Nephron progenitor cell (in vitro differentiated cells): ENCODE measurements at regions not wholly inside any gene's neighbourhood (a gene's known extent, or its start where the extent isn't known, plus 50 kb on each side); places are given as distances from the start of the nearest gene placed in this dataset.

Experiments used
- DNase-seq: peaks from one replicate; pipeline ENCODE4 v3.0.0; 2021
- H3K27ac Mint-ChIP-seq: 2 replicates; pipeline ENCODE4 v1.8.0; 2021; ENCODE audit warnings: mild to moderate bottlenecking, moderate library complexity, mixed read lengths
- H3K27me3 Mint-ChIP-seq: 2 replicates; pipeline ENCODE4 v1.8.0; 2021; ENCODE audit warnings: mild to moderate bottlenecking, low read depth, mixed read lengths; ENCODE audit not compliant: poor library complexity
- H3K36me3 Mint-ChIP-seq: 2 replicates; pipeline ENCODE4 v1.8.0; 2021; ENCODE audit warnings: low read depth, mixed read lengths
- H3K4me1 Mint-ChIP-seq: 2 replicates; pipeline ENCODE4 v1.8.0; 2021; ENCODE audit warnings: mixed read lengths
- H3K4me3 Mint-ChIP-seq: 2 replicates; pipeline ENCODE4 v1.8.0; 2021; ENCODE audit warnings: mild to moderate bottlenecking, moderate library complexity, mixed read lengths
- H3K9me3 Mint-ChIP-seq: 2 replicates; pipeline ENCODE4 v1.8.0; 2021; ENCODE audit warnings: mild to moderate bottlenecking, moderate library complexity, mixed read lengths
- CTCF ChIP-seq: fragments of 200-600 bp; sonication (generic); IDR thresholded peaks from 2 replicates; pipeline ENCODE4 v1.5.0; 2021; ENCODE audit warnings: antibody characterized with exemption

- Mint-ChIP-seq H3K4me1 (no peaks in the 10 kb centered on the region), H3K9me3 (no peaks in the 10 kb centered on the region), H3K4me3 (no peak overlapping the region), H3K36me3 (no peaks in the 10 kb centered on the region), H3K27ac (no peak overlapping the region), H3K27me3 (peaks cover 4% of the 10 kb centered on the region)
- DNase-seq = no peak
- TF ChIP-seq CTCF = no peak
Observed at GRCh38 chr7:156448918-156449317, 191.7 kb upstream of the RNF32 start.

- TF ChIP-seq CTCF = no peak
- DNase-seq = no peak
- H3K4me1 Mint-ChIP-seq = no peaks in the 10 kb centered on the region
- no peaks in the 10 kb centered on the region for H3K9me3 Mint-ChIP-seq
- no peak overlapping the region for H3K27ac Mint-ChIP-seq
- peaks cover 9% of the 10 kb centered on the region for H3K27me3 Mint-ChIP-seq
- H3K4me3 Mint-ChIP-seq = no peak overlapping the region
- H3K36me3 Mint-ChIP-seq = no peaks in the 10 kb centered on the region
Observed at GRCh38 chr7:156446990-156447389, 193.6 kb upstream of the RNF32 start.

GRCh38 chr7:156445997-156446761 is 194.4 kb upstream of the RNF32 start:
- Mint-ChIP-seq H3K27ac (no peak overlapping the region), H3K27me3 (peaks cover 9% of the 10 kb centered on the region), H3K36me3 (no peaks in the 10 kb centered on the region), H3K4me1 (no peaks in the 10 kb centered on the region), H3K4me3 (no peak overlapping the region), H3K9me3 (no peaks in the 10 kb centered on the region)
- TF ChIP-seq CTCF = no peak
- no peak for DNase-seq

GRCh38 chr7:156442516-156442915 is 198.1 kb upstream of the RNF32 start:
- H3K36me3 Mint-ChIP-seq = no peaks in the 10 kb centered on the region
- peaks cover 9% of the 10 kb centered on the region for H3K27me3 Mint-ChIP-seq
- no peak overlapping the region for H3K27ac Mint-ChIP-seq
- no peak for DNase-seq
- TF ChIP-seq CTCF = no peak
- H3K4me1 Mint-ChIP-seq = no peaks in the 10 kb centered on the region
- H3K9me3 Mint-ChIP-seq = no peaks in the 10 kb centered on the region
- no peak overlapping the region for H3K4me3 Mint-ChIP-seq

- no peak for DNase-seq
- no peak for TF ChIP-seq CTCF
- peaks cover 7% of the 10 kb centered on the region for H3K27me3 Mint-ChIP-seq
- H3K4me1 Mint-ChIP-seq = no peaks in the 10 kb centered on the region
- no peaks in the 10 kb centered on the region for H3K36me3 Mint-ChIP-seq
- peak overlapping the region; percentile 15 for H3K27ac Mint-ChIP-seq
- no peaks in the 10 kb centered on the region for H3K9me3 Mint-ChIP-seq
- H3K4me3 Mint-ChIP-seq = no peak overlapping the region
Observed at GRCh38 chr7:156440456-156440855, 200.1 kb upstream of the RNF32 start.

GRCh38 chr7:156438011-156438410 is 202.6 kb upstream of the RNF32 start:
- Mint-ChIP-seq H3K27me3 (peaks cover 13% of the 10 kb centered on the region), H3K9me3 (no peaks in the 10 kb centered on the region), H3K4me3 (no peak overlapping the region), H3K27ac (no peak overlapping the region), H3K36me3 (no peaks in the 10 kb centered on the region), H3K4me1 (peaks cover 6% of the 10 kb centered on the region)
- DNase-seq = no peak
- no peak for TF ChIP-seq CTCF
